Stimulated activated CD4-positive, alpha-beta T cell treated with anti-CD3 and anti-CD28 coated beads, Interleukin-2, amount 100 ng/mL, for 48 hours (primary cell): ENCODE measurements at regions not wholly inside any gene's neighbourhood (a gene's known extent, or its start where the extent isn't known, plus 50 kb on each side); places are given as distances from the start of the nearest gene placed in this dataset.

Source experiments
- DNase-seq, 2 donors: peaks; one replicate each; pipeline ENCODE4 v3.0.0-alpha.2; 2020

GRCh38 chr2:125535089-125535488 is 1120.9 kb upstream of the GYPC start:
- no peak for DNase-seq

GRCh38 chr2:125543968-125544514 is 1111.9 kb upstream of the GYPC start:
- no peak for DNase-seq

- DNase-seq: no peak
These were observed 1102.2 kb upstream of the GYPC start for GRCh38 chr2:125553768-125554167.

GRCh38 chr2:125554956-125555355 is 1101.0 kb upstream of the GYPC start:
- DNase-seq: no peak

- no peak for DNase-seq
These were observed 1096.8 kb upstream of the GYPC start for GRCh38 chr2:125559186-125559585.

- no peak for DNase-seq
These were observed 1095.1 kb upstream of the GYPC start for GRCh38 chr2:125560855-125561254.

- DNase-seq: no peak
These were observed 1094.7 kb upstream of the GYPC start for GRCh38 chr2:125561302-125561701.

GRCh38 chr2:125562924-125563323 is 1093.0 kb upstream of the GYPC start:
- DNase-seq: no peak

GRCh38 chr2:125564471-125564870 is 1091.5 kb upstream of the GYPC start:
- no peak for DNase-seq

- DNase-seq: no peak
These were observed 1089.5 kb upstream of the GYPC start for GRCh38 chr2:125566422-125566821.

GRCh38 chr2:125567100-125567499 is 1088.9 kb upstream of the GYPC start:
- DNase-seq: no peak

- no peak for DNase-seq
These were observed 1083.3 kb upstream of the GYPC start for GRCh38 chr2:125572660-125573059.

GRCh38 chr2:125573432-125573831 is 1082.5 kb upstream of the GYPC start:
- DNase-seq: no peak

- no peak for DNase-seq
These were observed 1079.4 kb upstream of the GYPC start for GRCh38 chr2:125576558-125576957.

GRCh38 chr2:125581557-125581956 is 1074.4 kb upstream of the GYPC start:
- no peak for DNase-seq

GRCh38 chr2:125582516-125582915 is 1073.4 kb upstream of the GYPC start:
- DNase-seq: no peak

- DNase-seq: no peak
These were observed 1071.2 kb upstream of the GYPC start for GRCh38 chr2:125584732-125585131.

- no peak for DNase-seq
These were observed 1067.2 kb upstream of the GYPC start for GRCh38 chr2:125588780-125589179.

- no peak for DNase-seq
These were observed 1064.0 kb upstream of the GYPC start for GRCh38 chr2:125591954-125592353.

GRCh38 chr2:125593036-125593435 is 1062.9 kb upstream of the GYPC start:
- no peak for DNase-seq

- DNase-seq: no peak
These were observed 1059.3 kb upstream of the GYPC start for GRCh38 chr2:125596612-125597011.

- DNase-seq: no peak
These were observed 1040.5 kb upstream of the GYPC start for GRCh38 chr2:125615438-125615837.

GRCh38 chr2:125630377-125630776 is 1025.6 kb upstream of the GYPC start:
- DNase-seq: no peak

- no peak for DNase-seq
These were observed 1021.3 kb upstream of the GYPC start for GRCh38 chr2:125634662-125635061.

GRCh38 chr2:125638345-125638744 is 1017.6 kb upstream of the GYPC start:
- no peak for DNase-seq

GRCh38 chr2:125642032-125642431 is 1013.9 kb upstream of the GYPC start:
- no peak for DNase-seq
